ENCODE measurements at regions not wholly inside any gene's neighbourhood (a gene's known extent, or its start where the extent isn't known, plus 50 kb on each side); places are given as distances from the start of the nearest gene placed in this dataset.

- DNase-seq (ENCODE audit: low read depth) = no peak
- TF ChIP-seq MYC (IDR thresholded peaks at IDR 0.05; ENCODE audit: low read depth, low read length) (no peak), POLR2A (IDR thresholded peaks at IDR 0.05; ENCODE audit: extremely low read depth, insufficient read length) (no peak), MAX (IDR thresholded peaks at IDR 0.05; ENCODE audit: low read depth, low read length) (no peak), CTCF (IDR thresholded peaks at IDR 0.05; ENCODE audit: low read depth, low read length) (no peak)
- H3K4me3 ChIP-seq (ENCODE audit: low read depth, low read length) = no peak overlapping the region
These were observed 50.5 kb upstream of the IQSEC1 start for GRCh38 chr3:13123765-13124164.

GRCh38 chr3:13123013-13123654 lies 49.9 kb upstream of the IQSEC1 start:
- no peak for DNase-seq (ENCODE audit: low read depth)
- TF ChIP-seq MYC (IDR thresholded peaks at IDR 0.05; ENCODE audit: low read depth, low read length) (no peak), MAX (IDR thresholded peaks at IDR 0.05; ENCODE audit: low read depth, low read length) (no peak), POLR2A (IDR thresholded peaks at IDR 0.05; ENCODE audit: extremely low read depth, insufficient read length) (no peak), CTCF (IDR thresholded peaks at IDR 0.05; ENCODE audit: low read depth, low read length) (no peak)
- H3K4me3 ChIP-seq (ENCODE audit: low read depth, low read length) = no peak overlapping the region

All from NB4 (cell line).